OCI-LY1 (cell line): ENCODE measurements at regions not wholly inside any gene's neighbourhood (a gene's known extent, or its start where the extent isn't known, plus 50 kb on each side); places are given as distances from the start of the nearest gene placed in this dataset.
A peak's percentile ranks its signal among the peaks of the same experiment; 100 is the strongest.

Experiments used
- H2AFZ ChIP-seq: fragments of 200-600 bp; sonication (generic), shearing (Covaris generic); 2 replicates; pipeline ENCODE4 v1.6.0; 2014; ENCODE audit warnings: antibody characterized with exemption, mild to moderate bottlenecking, low read length
- H3F3A ChIP-seq: fragments of 200-600 bp; sonication (generic), shearing (Covaris generic); 2 replicates; pipeline ENCODE4 v1.6.0; 2014; ENCODE audit warnings: mild to moderate bottlenecking, antibody characterized with exemption, low read length, moderate library complexity; ENCODE audit not compliant: insufficient read depth
- H3K27ac ChIP-seq: fragments of 200-600 bp; sonication (generic); 2 replicates; pipeline ENCODE4 v1.5.1; 2014; ENCODE audit warnings: low read length, mixed run types, mild to moderate bottlenecking, low read depth; ENCODE audit not compliant: poor library complexity, severe bottlenecking
- H3K27me3 ChIP-seq: fragments of 200-600 bp; sonication (generic); 2 replicates; pipeline ENCODE4 v1.6.0; 2014; ENCODE audit warnings: antibody characterized with exemption, mild to moderate bottlenecking, low read length, moderate library complexity; ENCODE audit not compliant: insufficient read depth
- H3K36me3 ChIP-seq: fragments of 200-600 bp; sonication (generic); 2 replicates; pipeline ENCODE4 v1.6.1; 2014; ENCODE audit warnings: mild to moderate bottlenecking, antibody characterized with exemption, low read length, moderate library complexity, mixed read lengths; ENCODE audit not compliant: insufficient read depth
- H3K4me1 ChIP-seq: fragments of 200-600 bp; sonication (generic); 2 replicates; pipeline ENCODE4 v1.5.1; 2014; ENCODE audit warnings: mild to moderate bottlenecking, low read length, moderate library complexity; ENCODE audit not compliant: insufficient read depth, severe bottlenecking
- H3K4me2 ChIP-seq: fragments of 200-600 bp; sonication (generic), shearing (Covaris generic); 2 replicates; pipeline ENCODE4 v1.6.1; 2014; ENCODE audit warnings: low read length
- H3K4me3 ChIP-seq: fragments of 200-600 bp; sonication (generic); 2 replicates; pipeline ENCODE4 v1.5.1; 2014; ENCODE audit warnings: low read length, low read depth, mild to moderate bottlenecking, mixed read lengths; ENCODE audit not compliant: poor library complexity, severe bottlenecking
- H3K79me2 ChIP-seq: fragments of 200-600 bp; shearing (Covaris generic); 2 replicates; pipeline ENCODE4 v1.6.1; 2016; ENCODE audit warnings: mixed run types, low read length, mixed read lengths; ENCODE audit not compliant: insufficient read depth
- H3K9ac ChIP-seq: fragments of 200-600 bp; sonication (generic), shearing (Covaris generic); 2 replicates; pipeline ENCODE4 v1.6.1; 2014; ENCODE audit warnings: mild to moderate bottlenecking, low read length, mixed read lengths
- H3K9me2 ChIP-seq: fragments of 200-600 bp; sonication (generic), shearing (Covaris generic); 2 replicates; pipeline ENCODE4 v1.6.1; 2014; ENCODE audit warnings: low read depth, mild to moderate bottlenecking, low read length, mixed read lengths
- H3K9me3 ChIP-seq: fragments of 200-600 bp; shearing (Covaris generic); 2 replicates; pipeline ENCODE4 v1.6.1; 2014; ENCODE audit warnings: low read length, mixed read lengths
- H4K20me1 ChIP-seq: fragments of 200-600 bp; sonication (generic), shearing (Covaris generic); 2 replicates; pipeline ENCODE4 v1.6.0; 2016; ENCODE audit warnings: mild to moderate bottlenecking, low read length; ENCODE audit not compliant: insufficient read depth
- EZH2 ChIP-seq: fragments of 200-600 bp; sonication (generic), shearing (Covaris generic); IDR thresholded peaks from 2 replicates; pipeline ENCODE4 v1.8.0; 2017; ENCODE audit warnings: borderline replicate concordance, mixed run types, mild to moderate bottlenecking, antibody characterized with exemption, low read length, moderate library complexity, mixed read lengths
- TF ChIP-seq, protein P1 (sequence below): fragments of 200-600 bp; sonication (generic), shearing (Covaris generic); IDR thresholded peaks from 2 replicates; pipeline ENCODE4 v1.5.1; 2017; ENCODE audit warnings: mild to moderate bottlenecking, antibody characterized with exemption, low read length, moderate library complexity, mixed read lengths

DNA sequence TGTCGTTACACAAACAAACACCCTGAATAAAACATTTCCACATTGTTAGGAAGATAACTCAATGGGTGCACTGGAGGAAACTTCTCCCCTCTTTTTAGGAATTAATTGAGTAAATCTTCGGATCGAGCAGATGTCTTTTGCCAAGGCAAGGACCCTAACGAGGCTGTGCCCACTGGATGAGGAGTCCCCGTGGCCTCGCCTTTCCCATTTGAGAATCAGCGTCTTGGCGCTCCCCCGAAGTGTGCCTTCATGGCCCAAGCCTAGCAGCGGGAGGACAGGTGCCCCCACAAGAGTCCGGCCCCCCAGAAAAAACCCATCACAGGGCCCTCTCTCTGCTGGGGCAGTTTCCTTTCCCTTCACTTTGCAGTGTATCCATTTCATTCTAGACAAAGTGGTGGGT, 246.6 kb downstream of the BCL11B start:
- Histone ChIP-seq H3K9me2 (no peaks in the 10 kb centered on the region), H3K36me3 (no peaks in the 10 kb centered on the region), H3K4me2 (no peak overlapping the region), H4K20me1 (no peaks in the 10 kb centered on the region), H3F3A (no peaks in the 10 kb centered on the region), H3K79me2 (no peaks in the 10 kb centered on the region), H3K27me3 (no peaks in the 10 kb centered on the region), H3K4me1 (no peaks in the 10 kb centered on the region), H3K27ac (no peak overlapping the region), H2AFZ (no peak overlapping the region), H3K9me3 (no peaks in the 10 kb centered on the region), H3K9ac (no peak overlapping the region), H3K4me3 (no peak overlapping the region)
- no peak for TF ChIP-seq EZH2
- TF ChIP-seq, protein P1, sequence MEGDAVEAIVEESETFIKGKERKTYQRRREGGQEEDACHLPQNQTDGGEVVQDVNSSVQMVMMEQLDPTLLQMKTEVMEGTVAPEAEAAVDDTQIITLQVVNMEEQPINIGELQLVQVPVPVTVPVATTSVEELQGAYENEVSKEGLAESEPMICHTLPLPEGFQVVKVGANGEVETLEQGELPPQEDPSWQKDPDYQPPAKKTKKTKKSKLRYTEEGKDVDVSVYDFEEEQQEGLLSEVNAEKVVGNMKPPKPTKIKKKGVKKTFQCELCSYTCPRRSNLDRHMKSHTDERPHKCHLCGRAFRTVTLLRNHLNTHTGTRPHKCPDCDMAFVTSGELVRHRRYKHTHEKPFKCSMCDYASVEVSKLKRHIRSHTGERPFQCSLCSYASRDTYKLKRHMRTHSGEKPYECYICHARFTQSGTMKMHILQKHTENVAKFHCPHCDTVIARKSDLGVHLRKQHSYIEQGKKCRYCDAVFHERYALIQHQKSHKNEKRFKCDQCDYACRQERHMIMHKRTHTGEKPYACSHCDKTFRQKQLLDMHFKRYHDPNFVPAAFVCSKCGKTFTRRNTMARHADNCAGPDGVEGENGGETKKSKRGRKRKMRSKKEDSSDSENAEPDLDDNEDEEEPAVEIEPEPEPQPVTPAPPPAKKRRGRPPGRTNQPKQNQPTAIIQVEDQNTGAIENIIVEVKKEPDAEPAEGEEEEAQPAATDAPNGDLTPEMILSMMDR: no peak

- Histone ChIP-seq H2AFZ (no peak overlapping the region), H3K27me3 (no peaks in the 10 kb centered on the region), H3K9me3 (no peaks in the 10 kb centered on the region), H3F3A (no peaks in the 10 kb centered on the region), H4K20me1 (no peaks in the 10 kb centered on the region), H3K4me3 (peak overlapping the region; percentile 19), H3K27ac (no peak overlapping the region), H3K4me1 (no peaks in the 10 kb centered on the region), H3K36me3 (no peaks in the 10 kb centered on the region), H3K9ac (no peak overlapping the region), H3K4me2 (no peak overlapping the region; the same call in 1 of the 2 replicates), H3K9me2 (no peaks in the 10 kb centered on the region), H3K79me2 (no peaks in the 10 kb centered on the region)
- TF ChIP-seq, protein P1: no peak
- no peak for TF ChIP-seq EZH2
Observed at GRCh38 chr14:99026471-99026870, 245.5 kb downstream of the BCL11B start.

DNA sequence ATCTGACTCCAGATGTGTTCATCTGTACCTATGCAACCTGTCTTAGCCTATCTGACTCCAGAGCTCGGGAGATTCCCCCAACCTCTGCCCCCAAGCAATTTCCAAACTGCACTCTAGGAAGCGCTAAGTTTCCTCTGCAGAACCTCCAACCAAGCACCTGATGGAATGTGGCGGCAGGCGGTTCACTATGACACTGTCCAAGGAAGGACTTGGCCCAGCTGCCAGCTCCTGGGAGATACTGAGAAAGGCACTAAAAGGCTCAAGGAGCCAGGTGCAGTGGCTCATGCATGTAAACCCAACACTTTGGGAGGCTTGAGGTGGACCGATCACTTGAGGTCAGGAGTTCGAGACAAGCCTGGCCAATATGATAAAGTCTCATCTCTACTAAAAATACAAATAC, 244.0 kb downstream of the BCL11B start:
- Histone ChIP-seq H3K9me3 (no peaks in the 10 kb centered on the region), H2AFZ (no peak overlapping the region), H3K36me3 (no peaks in the 10 kb centered on the region), H3K79me2 (no peaks in the 10 kb centered on the region), H4K20me1 (no peaks in the 10 kb centered on the region), H3K4me3 (no peak overlapping the region), H3K27me3 (no peaks in the 10 kb centered on the region), H3K4me2 (no peak overlapping the region), H3K27ac (no peak overlapping the region), H3K9ac (no peak overlapping the region), H3F3A (no peaks in the 10 kb centered on the region), H3K9me2 (no peaks in the 10 kb centered on the region), H3K4me1 (no peaks in the 10 kb centered on the region)
- no peak for TF ChIP-seq EZH2
- TF ChIP-seq, protein P1: no peak
